Activated CD8-positive, alpha-beta T cell treated with anti-CD3 and anti-CD28 coated beads for 36 hours (primary cell): ENCODE measurements at regions not wholly inside any gene's neighbourhood (a gene's known extent, or its start where the extent isn't known, plus 50 kb on each side); places are given as distances from the start of the nearest gene placed in this dataset.

Experiments used
- ATAC-seq: fragments of 200-7000 bp; cut with Tn5 transposase; one replicate; pipeline ENCODE4 v1.10.0; 2021; ENCODE audit warnings: mild to moderate bottlenecking, moderate library complexity
- CTCF ChIA-PET: fragments of 350-600 bp; sonication (Branson Sonifier 250); formaldehyde crosslinking; loops from one replicate; lab custom pipeline; 2021; ENCODE audit warnings: antibody characterized with exemption; lab: Charles Lee
- POLR2A ChIA-PET: fragments of 350-600 bp; sonication (Branson Sonifier 250); formaldehyde crosslinking; loops from one replicate; lab custom pipeline; 2021; ENCODE audit warnings: antibody characterized with exemption; lab: Charles Lee
- DNase-seq: peaks from one replicate; pipeline ENCODE4 v3.0.0-alpha.2; 2020
- H3K27ac Mint-ChIP-seq: one replicate; pipeline ENCODE4 v1.8.0; 2021; ENCODE audit warnings: mild to moderate bottlenecking, mixed read lengths
- H3K27me3 Mint-ChIP-seq: one replicate; pipeline ENCODE4 v1.8.0; 2021; ENCODE audit warnings: mixed read lengths
- H3K36me3 Mint-ChIP-seq: one replicate; pipeline ENCODE4 v1.8.0; 2021; ENCODE audit warnings: low read depth, mixed read lengths
- H3K4me1 Mint-ChIP-seq: one replicate; pipeline ENCODE4 v1.8.0; 2021; ENCODE audit warnings: low read depth, mixed read lengths
- H3K4me3 Mint-ChIP-seq: one replicate; pipeline ENCODE4 v1.8.0; 2021; ENCODE audit warnings: mild to moderate bottlenecking, moderate library complexity, mixed read lengths
- H3K9me3 Mint-ChIP-seq: one replicate; pipeline ENCODE4 v1.8.0; 2021; ENCODE audit warnings: mixed read lengths
- intact Hi-C: fragments of 100-400 bp; cut with micrococcal nuclease; formaldehyde crosslinking; loops from one replicate; pipeline ENCODE4 v1.10.0; 2022
- TF ChIP-seq, protein P1 (sequence below): fragments of 200-600 bp; IDR thresholded peaks from one replicate; pipeline ENCODE4 v1.8.0; 2022; ENCODE audit warnings: antibody characterized with exemption, mild to moderate bottlenecking

DNA sequence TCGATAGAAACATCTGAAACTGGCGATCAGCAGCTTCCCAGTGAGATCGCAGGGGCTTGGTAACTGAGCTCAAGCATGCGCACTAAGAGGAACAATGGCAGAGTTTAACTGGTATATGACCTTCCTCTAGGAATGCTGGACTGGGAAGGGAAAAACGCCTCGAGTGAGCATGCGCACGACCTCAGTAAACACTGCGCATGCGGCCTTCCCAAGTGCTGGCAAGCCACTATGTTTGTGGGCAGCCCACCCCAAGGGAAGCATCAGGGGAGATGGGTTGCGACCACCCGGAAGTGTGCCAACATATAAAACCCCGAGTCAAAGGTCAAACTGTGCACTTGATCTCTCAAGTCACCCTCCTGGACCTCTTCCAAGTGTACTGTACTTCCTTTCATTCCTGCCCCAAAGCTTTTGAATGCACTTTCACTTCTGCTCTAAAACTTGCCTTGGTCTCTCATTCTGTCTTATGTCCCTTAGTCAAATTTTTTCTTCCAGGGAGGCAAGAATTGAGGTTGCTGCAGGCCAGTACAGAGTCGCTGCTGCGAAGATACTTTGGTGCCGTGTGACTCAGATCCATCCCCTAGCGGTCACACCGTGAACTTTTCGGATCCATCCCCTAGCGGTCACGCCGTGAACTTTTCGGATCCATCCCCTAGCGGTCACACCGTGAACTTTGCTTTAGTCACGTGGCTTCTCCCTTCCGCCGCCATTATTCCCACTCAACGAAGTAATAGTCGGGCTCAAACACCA, 243.3 kb downstream of the FAM43A start:
- Mint-ChIP-seq H3K27me3 (peaks cover 7% of the 10 kb centered on the region), H3K9me3 (no peaks in the 10 kb centered on the region), H3K36me3 (no peaks in the 10 kb centered on the region), H3K27ac (no peak overlapping the region), H3K4me3 (no peak overlapping the region), H3K4me1 (no peaks in the 10 kb centered on the region)
- DNase-seq: no peak
- ChIA-PET CTCF (no interaction called here), POLR2A (interaction anchor here (0.9 kb wide), 1 partner anchor 11 kb away, joined by 3 read pairs; no protein-coding TSS in a partner anchor)
- ATAC-seq: no peak
- intact Hi-C loops: no loop called here
- TF ChIP-seq, protein P1, sequence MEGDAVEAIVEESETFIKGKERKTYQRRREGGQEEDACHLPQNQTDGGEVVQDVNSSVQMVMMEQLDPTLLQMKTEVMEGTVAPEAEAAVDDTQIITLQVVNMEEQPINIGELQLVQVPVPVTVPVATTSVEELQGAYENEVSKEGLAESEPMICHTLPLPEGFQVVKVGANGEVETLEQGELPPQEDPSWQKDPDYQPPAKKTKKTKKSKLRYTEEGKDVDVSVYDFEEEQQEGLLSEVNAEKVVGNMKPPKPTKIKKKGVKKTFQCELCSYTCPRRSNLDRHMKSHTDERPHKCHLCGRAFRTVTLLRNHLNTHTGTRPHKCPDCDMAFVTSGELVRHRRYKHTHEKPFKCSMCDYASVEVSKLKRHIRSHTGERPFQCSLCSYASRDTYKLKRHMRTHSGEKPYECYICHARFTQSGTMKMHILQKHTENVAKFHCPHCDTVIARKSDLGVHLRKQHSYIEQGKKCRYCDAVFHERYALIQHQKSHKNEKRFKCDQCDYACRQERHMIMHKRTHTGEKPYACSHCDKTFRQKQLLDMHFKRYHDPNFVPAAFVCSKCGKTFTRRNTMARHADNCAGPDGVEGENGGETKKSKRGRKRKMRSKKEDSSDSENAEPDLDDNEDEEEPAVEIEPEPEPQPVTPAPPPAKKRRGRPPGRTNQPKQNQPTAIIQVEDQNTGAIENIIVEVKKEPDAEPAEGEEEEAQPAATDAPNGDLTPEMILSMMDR: no peak

DNA sequence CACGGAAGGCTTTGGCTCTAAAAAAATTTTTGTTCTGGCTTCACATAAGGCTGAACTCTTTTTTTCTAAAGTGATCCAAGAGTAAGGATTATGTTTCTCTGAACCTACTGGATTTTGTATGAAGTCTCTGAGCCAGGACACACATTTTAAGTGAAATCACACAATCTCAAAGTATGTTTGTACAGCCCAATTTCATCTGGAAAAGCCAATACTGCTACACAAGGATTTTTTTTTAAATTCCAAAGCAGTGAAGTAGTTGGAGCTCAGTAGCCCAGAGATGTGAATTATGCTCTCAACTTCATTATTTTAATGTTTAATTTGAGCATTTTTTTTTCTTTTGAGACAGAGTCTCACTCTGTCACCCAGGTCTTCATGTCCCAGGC, 243.9 kb downstream of the FAM43A start:
- Mint-ChIP-seq H3K27me3 (peaks cover 7% of the 10 kb centered on the region), H3K36me3 (no peaks in the 10 kb centered on the region), H3K27ac (no peak overlapping the region)

DNA sequence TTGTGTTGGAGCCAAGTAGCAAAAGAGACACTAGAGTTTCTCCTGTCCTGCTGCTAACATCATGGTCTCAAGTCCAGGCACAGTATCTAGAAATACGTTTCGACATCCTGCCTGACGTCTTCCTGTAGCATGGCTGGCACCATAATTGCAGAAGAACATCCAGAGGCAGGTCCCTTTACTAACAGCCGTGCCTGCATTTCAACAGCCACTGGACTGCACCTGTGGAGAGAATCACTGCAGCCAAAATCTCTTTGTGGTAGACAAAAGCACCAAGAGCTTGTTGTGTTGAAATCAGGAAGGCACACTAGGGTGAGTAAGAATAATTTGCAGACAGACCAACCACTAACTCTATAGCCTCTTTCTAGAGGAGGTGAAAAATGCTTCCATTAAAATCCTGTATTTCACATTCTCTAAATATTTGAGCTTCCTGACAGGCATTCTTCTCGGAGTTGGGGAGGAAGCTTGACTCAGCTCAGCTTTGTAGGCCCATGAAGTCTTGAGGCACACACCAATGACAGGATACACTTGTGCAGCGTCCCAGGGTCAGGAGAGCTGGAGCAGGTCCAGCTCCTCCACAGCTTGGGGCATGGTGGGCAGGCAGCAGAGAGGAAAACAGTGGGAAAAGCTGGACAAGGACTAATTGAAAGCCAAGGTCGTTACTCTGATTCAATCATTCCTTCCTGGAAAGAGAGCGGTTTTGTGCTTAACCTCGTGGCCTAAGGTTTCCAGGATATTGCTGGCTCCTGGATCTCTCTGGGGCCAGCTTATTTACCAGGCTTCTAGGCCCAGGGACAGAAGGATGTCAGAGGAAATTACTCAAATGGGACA, 244.9 kb downstream of the FAM43A start:
- TF ChIP-seq, protein P1: no peak
- intact Hi-C loops: no loop called here
- Mint-ChIP-seq H3K27ac (no peak overlapping the region), H3K4me3 (no peak overlapping the region), H3K36me3 (no peaks in the 10 kb centered on the region), H3K9me3 (no peaks in the 10 kb centered on the region), H3K27me3 (peaks cover 3% of the 10 kb centered on the region), H3K4me1 (no peaks in the 10 kb centered on the region)
- CTCF ChIA-PET: no interaction called here
- ATAC-seq (no peak), DNase-seq (no peak)
- POLR2A ChIA-PET: no interaction called here

More for the DNA sequence above, 243.9 kb downstream of the FAM43A start:
- TF ChIP-seq, protein P1: no peak
- Mint-ChIP-seq H3K4me3 (no peak overlapping the region), H3K4me1 (no peaks in the 10 kb centered on the region), H3K9me3 (no peaks in the 10 kb centered on the region)
- ChIA-PET POLR2A (interaction anchor here (0.9 kb wide), 1 partner anchor 11 kb away, joined by 3 read pairs; no protein-coding TSS in a partner anchor), CTCF (no interaction called here)
- intact Hi-C loops: no loop called here
- no peak for ATAC-seq
- no peak for DNase-seq

DNA sequence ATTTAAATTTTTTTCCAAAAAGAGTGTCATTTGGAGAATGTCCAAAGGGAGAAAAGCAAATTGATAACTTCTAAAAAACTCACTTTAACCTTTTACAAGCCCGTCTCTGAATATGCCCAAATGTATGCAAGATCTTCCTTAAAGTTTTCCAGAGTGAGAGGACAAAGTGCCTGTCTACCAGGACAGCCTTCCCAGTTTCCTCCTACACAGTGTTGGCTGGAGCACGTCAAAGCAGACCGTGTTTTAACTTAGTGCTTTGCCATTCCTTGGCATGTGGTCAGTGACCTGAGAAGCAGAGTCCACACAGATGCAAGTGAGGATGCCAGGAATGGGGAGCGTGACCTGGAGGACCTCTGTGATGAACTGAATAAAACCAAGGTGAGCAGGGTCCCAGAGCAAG, 245.7 kb downstream of the FAM43A start:
- H3K4me1 Mint-ChIP-seq: no peaks in the 10 kb centered on the region
- ChIA-PET POLR2A (no interaction called here), CTCF (no interaction called here)
- no peak overlapping the region for H3K27ac Mint-ChIP-seq
- DNase-seq (no peak), ATAC-seq (no peak)
- intact Hi-C loops: no loop called here
- H3K4me3 Mint-ChIP-seq: no peak overlapping the region
- H3K9me3 Mint-ChIP-seq: no peaks in the 10 kb centered on the region
- peaks cover 3% of the 10 kb centered on the region for H3K27me3 Mint-ChIP-seq
- TF ChIP-seq, protein P1: no peak
- no peaks in the 10 kb centered on the region for H3K36me3 Mint-ChIP-seq

DNA sequence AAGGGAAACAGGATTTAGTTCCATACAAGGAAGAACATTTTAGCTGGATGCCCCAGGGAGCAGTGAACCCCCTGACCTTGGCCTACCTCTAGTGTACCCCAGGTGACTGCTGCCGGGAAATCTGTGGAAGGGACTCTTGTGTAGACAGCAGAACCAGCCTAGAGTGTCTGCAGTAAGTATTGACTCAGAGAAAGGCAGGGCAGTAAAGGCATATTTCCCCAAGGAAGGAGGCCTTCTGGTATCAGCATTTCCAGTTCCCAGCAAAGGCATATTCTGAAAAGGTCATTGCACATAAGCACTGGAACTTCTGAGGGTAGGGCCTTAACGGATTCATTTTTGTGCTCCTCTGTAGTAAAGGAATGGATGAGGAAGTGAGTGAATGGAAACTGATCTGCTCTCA, 246.2 kb downstream of the FAM43A start:
- no peak for DNase-seq
- ATAC-seq: no peak
- intact Hi-C loops: no loop called here
- Mint-ChIP-seq H3K36me3 (no peaks in the 10 kb centered on the region), H3K27ac (no peak overlapping the region), H3K4me1 (no peaks in the 10 kb centered on the region), H3K9me3 (no peaks in the 10 kb centered on the region), H3K27me3 (peaks cover 3% of the 10 kb centered on the region), H3K4me3 (no peak overlapping the region)
- ChIA-PET CTCF (interaction anchor here (1.2 kb wide), 1 partner anchor 249 kb away, joined by 3 read pairs; no protein-coding TSS in a partner anchor), POLR2A (no interaction called here)
- TF ChIP-seq, protein P1: no peak
